ENCODE measurements at regions not wholly inside any gene's neighbourhood (a gene's known extent, or its start where the extent isn't known, plus 50 kb on each side); places are given as distances from the start of the nearest gene placed in this dataset.
A peak's percentile ranks its signal among the peaks of the same experiment; 100 is the strongest.

- no peak for DNase-seq
These were observed 52.4 kb upstream of the UPP2 start for GRCh38 chr2:158049129-158049855.

GRCh38 chr2:158048327-158048726 lies 53.3 kb upstream of the UPP2 start:
- DNase-seq = no peak

- no peak for DNase-seq
These were observed 54.5 kb upstream of the UPP2 start for GRCh38 chr2:158047156-158047611.

GRCh38 chr2:158046121-158046880 lies 55.4 kb upstream of the UPP2 start:
- DNase-seq = no peak

- DNase-seq = no peak
These were observed 56.3 kb upstream of the UPP2 start for GRCh38 chr2:158045362-158045761.

- no peak for DNase-seq
These were observed 58.3 kb upstream of the UPP2 start for GRCh38 chr2:158043181-158043948.

GRCh38 chr2:158042666-158043065 lies 59.0 kb upstream of the UPP2 start:
- DNase-seq = no peak

- no peak for DNase-seq
These were observed 59.4 kb upstream of the UPP2 start for GRCh38 chr2:158042245-158042644.

GRCh38 chr2:158041400-158041799 lies 60.3 kb upstream of the UPP2 start:
- no peak for DNase-seq

- DNase-seq = no peak
These were observed 62.8 kb upstream of the UPP2 start for GRCh38 chr2:158038901-158039300.

GRCh38 chr2:158034198-158034866 lies 67.3 kb upstream of the UPP2 start:
- peak; percentile 35 for DNase-seq

GRCh38 chr2:158031371-158031770 lies 70.3 kb upstream of the UPP2 start:
- no peak for DNase-seq

- no peak for DNase-seq
These were observed 76.2 kb upstream of the UPP2 start for GRCh38 chr2:158025255-158025996.

- no peak for DNase-seq
These were observed 77.3 kb upstream of the UPP2 start for GRCh38 chr2:158024288-158024898.

- no peak for DNase-seq
These were observed 78.8 kb upstream of the UPP2 start for GRCh38 chr2:158022888-158023287.

GRCh38 chr2:158021226-158021625 lies 80.5 kb upstream of the UPP2 start:
- DNase-seq = no peak

GRCh38 chr2:158015428-158016076 lies 86.1 kb upstream of the UPP2 start:
- no peak for DNase-seq

GRCh38 chr2:158013891-158014290 lies 87.8 kb upstream of the UPP2 start:
- no peak for DNase-seq

GRCh38 chr2:158011055-158011771 lies 90.5 kb upstream of the UPP2 start:
- no peak for DNase-seq

GRCh38 chr2:158009399-158009798 lies 92.3 kb upstream of the UPP2 start:
- no peak for DNase-seq

Data from NCI-H2029 (cell line).